Neuronal stem cell (in vitro differentiated cells): ENCODE measurements at regions not wholly inside any gene's neighbourhood (a gene's known extent, or its start where the extent isn't known, plus 50 kb on each side); places are given as distances from the start of the nearest gene placed in this dataset.
A peak's percentile ranks its signal among the peaks of the same experiment; 100 is the strongest.

Experiments used
- DNase-seq: peaks from one replicate; pipeline ENCODE4 v3.0.0-alpha.2; 2013; ENCODE audit warnings: low spot score
- H2AFZ ChIP-seq: one replicate; pipeline ENCODE4 v1.6.1; 2013; ENCODE audit warnings: mild to moderate bottlenecking, low read length, inconsistent platforms
- H2AK5ac ChIP-seq: 2 replicates; pipeline ENCODE4 v1.6.1; 2013; ENCODE audit warnings: low read depth, mild to moderate bottlenecking, inconsistent platforms, low read length, moderate library complexity, mixed read lengths
- H2BK120ac ChIP-seq: 2 replicates; pipeline ENCODE4 v1.6.1; 2013; ENCODE audit warnings: low read depth, mild to moderate bottlenecking, inconsistent platforms, low read length, moderate library complexity, mixed read lengths
- H2BK12ac ChIP-seq: one replicate; pipeline ENCODE4 v1.6.1; 2013; ENCODE audit warnings: low read length, inconsistent platforms
- H2BK15ac ChIP-seq: 2 replicates; pipeline ENCODE4 v1.6.1; 2013; ENCODE audit warnings: mild to moderate bottlenecking, low read length, inconsistent platforms, mixed read lengths
- H2BK5ac ChIP-seq: one replicate; pipeline ENCODE4 v1.6.1; 2013; ENCODE audit warnings: inconsistent platforms, mild to moderate bottlenecking, low read length, moderate library complexity
- H3K14ac ChIP-seq: one replicate; pipeline ENCODE4 v1.6.1; 2013; ENCODE audit warnings: low read length, inconsistent platforms
- H3K18ac ChIP-seq: 2 replicates; pipeline ENCODE4 v1.6.1; 2013; ENCODE audit warnings: low read length, inconsistent platforms
- H3K23ac ChIP-seq: 2 replicates; pipeline ENCODE4 v1.6.1; 2013; ENCODE audit warnings: low read depth, mild to moderate bottlenecking, mixed read lengths, low read length, inconsistent platforms; ENCODE audit not compliant: poor library complexity
- H3K27ac ChIP-seq: replicated peaks from 3 replicates; pipeline ENCODE4 v1.5.1; 2013; ENCODE audit warnings: low read length, inconsistent platforms
- H3K27me3 ChIP-seq, 3 experiments: 2 replicates each; pipeline ENCODE4 v1.6.1; 2013; ENCODE audit warnings: low read length in 3 of 3, mild to moderate bottlenecking in 2 of 3, inconsistent platforms in 1 of 3, low read depth in 1 of 3, mixed read lengths in 1 of 3, moderate library complexity in 1 of 3; ENCODE audit not compliant: control insufficient read depth in 3 of 3, insufficient read depth in 3 of 3
- H3K36me3 ChIP-seq, 2 donors: replicated peaks in 1 of 2; 2 replicates each; pipeline ENCODE4 v1.6.1; 2013; ENCODE audit warnings: low read length in 2 of 2; ENCODE audit not compliant: control insufficient read depth in 2 of 2, insufficient read depth in 2 of 2
- H3K4ac ChIP-seq: 2 replicates; pipeline ENCODE4 v1.6.1; 2013; ENCODE audit warnings: inconsistent platforms, mild to moderate bottlenecking, low read length, moderate library complexity
- H3K4me1 ChIP-seq, 2 donors: 1 replicate in 1 of 2; 2 replicates in 1 of 2; pipeline ENCODE4 v1.6.1; 2013; ENCODE audit warnings: low read length in 2 of 2, low read depth in 1 of 2; ENCODE audit not compliant: control insufficient read depth in 2 of 2, insufficient read depth in 1 of 2
- H3K4me2 ChIP-seq: one replicate; pipeline ENCODE4 v1.6.1; 2013; ENCODE audit warnings: mild to moderate bottlenecking, low read length, inconsistent platforms; ENCODE audit not compliant: insufficient read depth, poor library complexity, severe bottlenecking
- H3K4me3 ChIP-seq, 2 donors: 2 replicates each; pipeline ENCODE4 v1.5.1; 2013; ENCODE audit warnings: low read length in 2 of 2, mild to moderate bottlenecking in 2 of 2, inconsistent platforms in 1 of 2, moderate library complexity in 1 of 2
- H3K79me1 ChIP-seq: one replicate; pipeline ENCODE4 v1.6.1; 2013; ENCODE audit warnings: low read depth, mild to moderate bottlenecking, inconsistent platforms, low read length, moderate library complexity
- H3K9ac ChIP-seq: one replicate; pipeline ENCODE4 v1.6.1; 2013; ENCODE audit warnings: mild to moderate bottlenecking, low read depth, low read length, inconsistent platforms; ENCODE audit not compliant: poor library complexity
- H3K9me3 ChIP-seq, 2 donors: replicated peaks in 1 of 2; 2 replicates each; pipeline versions ENCODE3 to v1.6.1; 2013; ENCODE audit warnings: low read length in 2 of 2, mild to moderate bottlenecking in 2 of 2, inconsistent platforms in 1 of 2, low read depth in 1 of 2, mixed read lengths in 1 of 2, moderate library complexity in 1 of 2; ENCODE audit not compliant: control insufficient read depth in 2 of 2, insufficient read depth in 1 of 2
- H4K8ac ChIP-seq: one replicate; pipeline ENCODE4 v1.6.1; 2013; ENCODE audit warnings: low read depth, mild to moderate bottlenecking, inconsistent platforms, low read length, moderate library complexity
- H4K91ac ChIP-seq: one replicate; pipeline ENCODE4 v1.6.1; 2013; ENCODE audit warnings: low read length, low read depth, mild to moderate bottlenecking, inconsistent platforms; ENCODE audit not compliant: poor library complexity
- WGBS, 2 donors: extraction: QIAGEN DNeasy Blood & Tissue Kit; methylation state at CpG; one replicate each; pipeline ENCODE4 v1.1.7; 2013; ENCODE audit warnings: missing lambda C conversion rate in 2 of 2, mixed read lengths in 1 of 2; ENCODE audit not compliant: insufficient read length in 2 of 2, insufficient replicate concordance in 1 of 2; ENCODE audit errors: extremely low coverage in 2 of 2; 5-methylcytosine and 5-hydroxymethylcytosine counted together

GRCh38 chr2:128449226-128450061, 130.8 kb upstream of the HS6ST1 start:
- no peaks in the 10 kb centered on the region for H3K4me1 ChIP-seq
- no peak overlapping the region for H2BK15ac ChIP-seq
- H3K23ac ChIP-seq = peak overlapping the region; percentile 0
- peak overlapping the region; percentile 91 for H2BK5ac ChIP-seq
- H3K36me3 ChIP-seq = no peaks in the 10 kb centered on the region
- H3K9ac ChIP-seq = no peak overlapping the region
- no peak for DNase-seq
- H3K14ac ChIP-seq = no peak overlapping the region
- peak overlapping the region; percentile 55 for H2AFZ ChIP-seq
- no peak overlapping the region for H4K91ac ChIP-seq
- H2AK5ac ChIP-seq = peak overlapping the region; percentile 53
- H3K27me3 ChIP-seq = no peaks in the 10 kb centered on the region
- no CpG with 5 or more reads among the region's 24 CpGs for WGBS, 2 donors
- H3K4me2 ChIP-seq = no peak overlapping the region
- no peak overlapping the region for H3K4ac ChIP-seq
- no peak overlapping the region for H4K8ac ChIP-seq
- no peak overlapping the region for H3K27ac ChIP-seq
- H3K4me3 ChIP-seq = no peak overlapping the region
- H3K9me3 ChIP-seq = peaks cover 0 to 2% of the 10 kb centered on the region in 2 donors
- H3K18ac ChIP-seq = peak overlapping the region; percentile 51
- no peak overlapping the region for H2BK12ac ChIP-seq
- H2BK120ac ChIP-seq = peak overlapping the region; percentile 19
- H3K79me1 ChIP-seq = no peaks in the 10 kb centered on the region

DNA sequence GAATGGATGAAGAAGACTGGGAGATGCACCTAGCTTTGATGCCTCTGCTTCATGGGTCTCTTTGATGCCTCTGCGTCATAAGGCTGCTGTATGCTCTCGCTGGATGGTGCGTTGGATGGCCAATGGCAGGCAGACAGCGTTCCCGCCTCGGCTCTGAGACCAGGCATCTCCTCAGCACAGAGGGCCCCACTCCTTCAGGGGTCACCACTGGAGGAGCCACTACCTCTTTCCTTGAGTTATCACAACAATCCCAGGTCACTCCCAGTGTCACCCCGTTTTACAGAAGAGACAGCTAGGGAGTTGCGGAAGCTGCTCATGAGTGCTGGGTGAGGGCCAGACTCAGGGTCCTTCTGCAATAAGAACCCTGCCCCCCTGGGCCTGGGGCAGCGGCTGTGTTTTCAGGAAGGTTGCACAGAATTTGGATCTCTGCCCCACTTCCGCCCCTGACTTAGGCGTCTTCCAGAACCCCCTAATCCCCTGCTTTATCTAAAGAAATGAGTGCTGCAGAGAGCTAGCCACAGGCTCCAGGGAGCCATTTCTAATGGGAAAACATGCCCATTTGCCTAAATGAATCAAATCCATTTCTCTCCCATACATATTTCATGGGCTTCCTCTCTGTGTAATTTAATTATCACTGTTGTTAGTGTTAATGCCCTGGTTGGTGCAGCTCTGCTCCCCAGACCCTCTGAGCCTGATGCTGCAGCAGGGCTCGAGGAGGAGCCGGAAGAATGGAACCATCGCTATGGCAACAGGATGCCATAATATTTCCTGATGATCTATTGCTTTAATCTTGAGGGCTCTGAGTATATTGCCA, 131.8 kb upstream of the HS6ST1 start:
- no peak overlapping the region for H3K4ac ChIP-seq
- peak overlapping the region; percentile 8 for H2BK5ac ChIP-seq
- H3K27ac ChIP-seq = no peak overlapping the region
- no peak overlapping the region for H2AK5ac ChIP-seq
- no peak overlapping the region for H4K91ac ChIP-seq
- no peak overlapping the region for H2BK120ac ChIP-seq
- no peaks in the 10 kb centered on the region for H3K36me3 ChIP-seq
- peaks cover 0 to 5% of the 10 kb centered on the region in 2 donors for H3K9me3 ChIP-seq
- DNase-seq = no peak
- no peaks in the 10 kb centered on the region for H3K79me1 ChIP-seq
- H2BK12ac ChIP-seq = peak overlapping the region; percentile 27
- no peak overlapping the region for H3K4me2 ChIP-seq
- H3K27me3 ChIP-seq = no peaks in the 10 kb centered on the region
- H3K4me3 ChIP-seq = no peak overlapping the region
- no peak overlapping the region for H3K9ac ChIP-seq
- peak overlapping the region; percentile 0 for H3K23ac ChIP-seq
- H3K18ac ChIP-seq = peak overlapping the region; percentile 22
- no peak overlapping the region for H4K8ac ChIP-seq
- H2BK15ac ChIP-seq = no peak overlapping the region
- H3K4me1 ChIP-seq = no peaks in the 10 kb centered on the region
- no peak overlapping the region for H3K14ac ChIP-seq
- no CpG with 5 or more reads among the region's 14 CpGs for WGBS, 2 donors
- peak overlapping the region; percentile 55 for H2AFZ ChIP-seq

DNA sequence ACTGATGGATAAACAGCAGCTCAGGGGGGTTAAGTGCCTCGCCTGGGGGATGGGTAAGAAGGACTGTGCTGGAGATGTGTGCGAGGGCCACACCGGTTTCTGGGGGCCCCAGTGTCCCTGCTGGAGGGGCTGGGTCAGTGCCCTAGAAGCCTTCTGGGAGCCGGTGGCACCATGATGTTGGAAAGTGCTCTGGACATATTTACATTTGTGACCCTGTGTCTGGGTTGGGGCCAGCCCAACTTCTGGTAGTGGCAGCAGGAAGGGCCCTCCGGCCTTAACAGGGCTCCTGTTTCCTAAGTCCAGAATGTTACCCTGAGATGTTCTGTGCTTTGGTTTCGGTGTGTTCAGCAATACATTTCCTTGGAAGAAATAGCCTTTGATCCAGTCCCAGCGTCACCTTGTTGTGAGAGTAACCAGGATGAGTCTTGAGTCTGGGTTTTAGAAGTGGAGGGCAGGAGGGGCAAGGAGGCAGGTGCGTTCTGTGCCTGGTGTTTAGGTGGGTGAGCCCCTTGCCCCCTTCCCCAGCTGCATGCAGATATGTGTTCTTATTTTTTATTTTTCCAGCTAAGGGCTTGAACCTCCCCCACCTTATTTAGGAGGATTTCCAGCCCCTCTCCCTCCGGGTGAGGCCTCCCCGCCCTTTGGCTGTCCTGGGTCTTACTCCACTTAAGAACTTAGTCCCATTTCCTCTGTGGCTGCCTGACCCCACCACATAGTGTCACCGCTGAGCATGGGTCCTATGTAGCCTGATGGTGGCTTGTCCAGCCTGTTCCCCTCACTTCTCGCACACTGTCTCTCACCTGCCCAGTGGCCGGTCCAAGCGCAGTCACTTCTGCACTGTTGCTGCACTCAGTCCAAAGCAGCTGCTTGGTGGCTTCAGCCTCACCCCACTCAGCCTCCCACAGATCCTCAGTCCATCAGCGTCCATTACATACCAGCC, 132.7 kb upstream of the HS6ST1 start:
- H3K27me3 ChIP-seq = no peaks in the 10 kb centered on the region
- H2BK120ac ChIP-seq = no peak overlapping the region
- no peak overlapping the region for H3K9ac ChIP-seq
- WGBS, 2 donors = no CpG with 5 or more reads among the region's 15 CpGs
- H3K27ac ChIP-seq = no peak overlapping the region
- no peaks in the 10 kb centered on the region for H3K4me1 ChIP-seq
- H3K14ac ChIP-seq = no peak overlapping the region
- H4K8ac ChIP-seq = peak overlapping the region; percentile 57
- no peak overlapping the region for H2BK5ac ChIP-seq
- peaks cover 0 to 5% of the 10 kb centered on the region in 2 donors for H3K9me3 ChIP-seq
- no peak overlapping the region for H3K4ac ChIP-seq
- no peaks in the 10 kb centered on the region for H3K36me3 ChIP-seq
- H3K79me1 ChIP-seq = no peaks in the 10 kb centered on the region
- H4K91ac ChIP-seq = peak overlapping the region; percentile 77
- H2AFZ ChIP-seq = no peak overlapping the region
- H3K4me2 ChIP-seq = no peak overlapping the region
- H2BK15ac ChIP-seq = no peak overlapping the region
- H3K23ac ChIP-seq = no peak overlapping the region
- H3K4me3 ChIP-seq = no peak overlapping the region
- no peak overlapping the region for H2BK12ac ChIP-seq
- DNase-seq = no peak
- peak overlapping the region; percentile 11 for H3K18ac ChIP-seq
- H2AK5ac ChIP-seq = peak overlapping the region; percentile 85
